Mesothelial cell of epicardium (in vitro differentiated cells): ENCODE measurements at regions not wholly inside any gene's neighbourhood (a gene's known extent, or its start where the extent isn't known, plus 50 kb on each side); places are given as distances from the start of the nearest gene placed in this dataset.
"Not testable (repeated sequence)": the region's sequence is repeated elsewhere in the genome, so short reads cannot be mapped to it uniquely, and the experiment has no call there.

Experiments
- DNase-seq, 2 experiments: peaks; one replicate each; pipeline ENCODE4 v3.0.0; 2021; ENCODE audit warnings: low spot score in 2 of 2; ENCODE audit not compliant: unreplicated experiment in 2 of 2
- H3K27ac Mint-ChIP-seq: 2 replicates; pipeline ENCODE4 v1.8.0; 2021; ENCODE audit warnings: mixed read lengths
- H3K27me3 Mint-ChIP-seq: 2 replicates; pipeline ENCODE4 v1.8.0; 2021; ENCODE audit warnings: low read depth, mixed read lengths
- H3K36me3 Mint-ChIP-seq: 2 replicates; pipeline ENCODE4 v1.8.0; 2021; ENCODE audit warnings: mixed read lengths
- H3K4me1 Mint-ChIP-seq: 2 replicates; pipeline ENCODE4 v1.8.0; 2021; ENCODE audit warnings: mixed read lengths
- H3K4me3 Mint-ChIP-seq: 2 replicates; pipeline ENCODE4 v1.8.0; 2021; ENCODE audit warnings: mild to moderate bottlenecking, moderate library complexity, mixed read lengths
- H3K9me3 Mint-ChIP-seq: 2 replicates; pipeline ENCODE4 v1.8.0; 2021; ENCODE audit warnings: mixed read lengths
- CTCF ChIP-seq: fragments of 200-600 bp; sonication (generic); IDR thresholded peaks from one replicate; pipeline ENCODE4 v1.5.0; 2021; ENCODE audit warnings: antibody characterized with exemption; ENCODE audit not compliant: unreplicated experiment

- Mint-ChIP-seq H3K4me3 (no peak overlapping the region), H3K9me3 (no peaks in the 10 kb centered on the region), H3K36me3 (no peaks in the 10 kb centered on the region), H3K27me3 (peaks cover 25% of the 10 kb centered on the region), H3K27ac (no peak overlapping the region), H3K4me1 (peaks cover 27% of the 10 kb centered on the region)
- TF ChIP-seq CTCF, result no peak
- no peak for DNase-seq
Measured at GRCh38 chr10:35824704-35825103, 182.6 kb upstream of the FZD8 start.

- no peaks in the 10 kb centered on the region for H3K9me3 Mint-ChIP-seq
- TF ChIP-seq CTCF, result no peak
Measured at GRCh38 chr10:35822316-35822715, 180.2 kb upstream of the FZD8 start.

GRCh38 chr10:35821339-35821911, 179.3 kb upstream of the FZD8 start:
- Mint-ChIP-seq H3K4me3 (no peak overlapping the region), H3K9me3 (no peaks in the 10 kb centered on the region), H3K4me1 (peaks cover 27% of the 10 kb centered on the region), H3K27ac (no peak overlapping the region), H3K27me3 (peaks cover 15% of the 10 kb centered on the region), H3K36me3 (no peaks in the 10 kb centered on the region)
- no peak for TF ChIP-seq CTCF
- no peak for DNase-seq

More at GRCh38 chr10:35822316-35822715, 180.2 kb upstream of the FZD8 start:
- H3K4me1 Mint-ChIP-seq, result peaks cover 27% of the 10 kb centered on the region
- H3K27ac Mint-ChIP-seq, result peak overlapping the region; percentile 4
- no peaks in the 10 kb centered on the region for H3K36me3 Mint-ChIP-seq
- peak; percentile 40 to 47 for DNase-seq
- H3K4me3 Mint-ChIP-seq, result no peak overlapping the region
- peaks cover 18% of the 10 kb centered on the region for H3K27me3 Mint-ChIP-seq

- H3K36me3 Mint-ChIP-seq, result no peaks in the 10 kb centered on the region
- no peak overlapping the region for H3K4me3 Mint-ChIP-seq
- peaks cover 27% of the 10 kb centered on the region for H3K4me1 Mint-ChIP-seq
- H3K27ac Mint-ChIP-seq, result no peak overlapping the region
- no peak for DNase-seq
- peaks cover 19% of the 10 kb centered on the region for H3K27me3 Mint-ChIP-seq
- no peak for TF ChIP-seq CTCF
- no peaks in the 10 kb centered on the region for H3K9me3 Mint-ChIP-seq
Measured at GRCh38 chr10:35819736-35820135, 177.6 kb upstream of the FZD8 start.

- Mint-ChIP-seq H3K27me3 (peaks cover 17% of the 10 kb centered on the region), H3K4me3 (no peak overlapping the region), H3K27ac (no peak overlapping the region), H3K36me3 (no peaks in the 10 kb centered on the region), H3K9me3 (no peaks in the 10 kb centered on the region), H3K4me1 (peaks cover 27% of the 10 kb centered on the region)
- TF ChIP-seq CTCF, result no peak
- no peak for DNase-seq
Measured at GRCh38 chr10:35819011-35819410, 176.9 kb upstream of the FZD8 start.

GRCh38 chr10:35817109-35817508, 175.0 kb upstream of the FZD8 start:
- not testable (repeated sequence) for H3K36me3 Mint-ChIP-seq, H3K4me3 Mint-ChIP-seq, DNase-seq, H3K9me3 Mint-ChIP-seq, H3K27ac Mint-ChIP-seq
- peaks cover 19% of the 10 kb centered on the region for H3K4me1 Mint-ChIP-seq
- H3K27me3 Mint-ChIP-seq, result peaks cover 10% of the 10 kb centered on the region
